ENCODE measurements at regions not wholly inside any gene's neighbourhood (a gene's known extent, or its start where the extent isn't known, plus 50 kb on each side); places are given as distances from the start of the nearest gene placed in this dataset.
A peak's percentile ranks its signal among the peaks of the same experiment; 100 is the strongest.
"Not testable (repeated sequence)": the region's sequence is repeated elsewhere in the genome, so short reads cannot be mapped to it uniquely, and the experiment has no call there.

DNA sequence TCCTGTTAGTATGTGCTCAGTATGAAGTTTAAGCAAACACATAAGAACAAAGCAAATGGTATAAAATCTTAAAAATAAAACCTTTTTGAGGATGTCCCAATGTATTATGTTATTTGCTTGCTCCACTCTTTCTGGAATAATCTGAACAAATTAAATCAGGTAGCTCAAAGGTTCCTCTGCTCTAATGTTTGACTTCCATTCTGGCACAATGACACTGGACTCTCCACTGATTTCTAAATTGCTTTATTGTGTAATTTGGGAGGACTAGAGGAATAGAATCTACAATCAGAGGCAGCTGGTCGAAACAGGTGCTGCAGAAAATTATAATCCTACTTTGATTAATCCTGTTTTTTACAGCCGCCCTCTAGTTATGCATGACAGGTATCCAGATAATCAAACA, 523.7 kb upstream of the FOXG1 start:
- DNase-seq (ENCODE audit: low read depth): no peak

DNA sequence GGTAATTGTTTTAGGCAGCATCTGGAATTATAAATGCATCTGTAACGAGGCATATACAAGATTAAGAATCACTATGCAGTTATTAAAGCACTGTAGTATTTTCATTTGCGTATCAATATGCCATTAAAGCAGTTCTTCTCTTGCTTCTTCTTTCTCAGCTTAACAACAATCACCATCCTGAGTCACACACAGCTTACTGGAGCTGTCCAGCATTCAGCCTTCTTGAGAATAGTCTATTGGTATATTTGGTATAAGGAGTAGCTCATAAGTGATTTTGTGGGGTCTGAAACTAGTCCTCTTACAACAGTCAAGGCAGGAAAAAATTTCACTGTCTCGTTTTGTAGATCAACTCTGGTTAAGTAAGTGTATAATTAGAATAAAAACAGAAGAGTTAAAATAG, 523.0 kb upstream of the FOXG1 start:
- DNase-seq (ENCODE audit: low read depth): no peak

DNA sequence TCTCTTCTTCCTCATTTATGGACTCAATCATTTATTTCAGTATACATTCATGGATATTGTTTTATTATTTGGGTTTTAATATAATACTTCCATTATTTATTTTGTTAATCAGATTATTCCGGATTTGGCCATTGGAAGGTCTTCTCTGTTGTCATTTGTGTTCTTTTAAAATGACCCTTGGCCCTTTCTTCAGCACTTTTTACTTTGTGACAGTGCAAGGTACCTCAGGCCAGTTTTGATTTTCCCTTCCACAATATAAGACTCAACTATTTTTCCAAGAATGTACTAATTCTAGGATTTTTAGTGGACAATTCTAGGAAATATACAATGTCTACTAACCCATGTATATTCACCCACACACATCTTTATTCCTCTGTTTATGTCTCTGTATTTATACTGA, 521.4 kb upstream of the FOXG1 start:
- DNase-seq (ENCODE audit: low read depth): no peak

DNA sequence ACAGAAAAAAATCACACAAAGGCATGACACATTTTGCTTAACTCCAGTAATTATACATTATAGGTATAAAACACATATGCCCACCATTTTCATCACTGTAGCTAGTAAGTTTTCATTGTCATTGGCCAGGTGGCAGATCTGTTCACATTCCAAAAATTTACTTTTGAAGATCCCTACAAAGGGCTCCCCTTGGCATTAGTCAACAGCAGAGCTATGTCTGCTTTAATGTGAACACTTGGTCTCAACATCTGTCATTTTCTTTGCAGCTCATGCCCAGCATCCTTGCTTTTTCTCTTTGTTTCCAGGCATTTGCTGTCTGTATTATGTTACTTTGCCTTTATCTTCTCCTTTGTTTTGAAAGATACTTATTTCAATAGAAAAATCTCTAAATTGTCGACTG, 519.1 kb upstream of the FOXG1 start:
- DNase-seq (ENCODE audit: low read depth): no peak

DNA sequence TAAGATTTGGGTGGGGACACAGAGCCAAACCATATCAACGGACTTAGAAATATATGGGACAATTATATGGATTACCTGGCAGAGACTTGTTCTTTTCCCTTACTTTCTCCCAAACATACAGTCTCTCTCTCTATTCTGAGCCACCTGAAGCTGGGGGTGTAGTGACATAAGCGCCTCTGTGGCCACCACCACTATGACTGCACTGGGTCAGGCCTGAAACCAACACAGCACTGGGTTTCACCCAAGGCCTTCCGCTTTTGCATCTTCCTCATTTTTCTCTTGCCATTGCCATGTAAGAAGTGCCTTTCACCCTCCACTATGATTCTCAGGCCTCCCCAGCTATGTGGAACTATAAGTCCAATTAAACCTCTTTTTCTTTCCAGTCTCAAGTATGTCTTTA, 514.5 kb upstream of the FOXG1 start:
- not testable (repeated sequence) for DNase-seq (ENCODE audit: low read depth)

DNA sequence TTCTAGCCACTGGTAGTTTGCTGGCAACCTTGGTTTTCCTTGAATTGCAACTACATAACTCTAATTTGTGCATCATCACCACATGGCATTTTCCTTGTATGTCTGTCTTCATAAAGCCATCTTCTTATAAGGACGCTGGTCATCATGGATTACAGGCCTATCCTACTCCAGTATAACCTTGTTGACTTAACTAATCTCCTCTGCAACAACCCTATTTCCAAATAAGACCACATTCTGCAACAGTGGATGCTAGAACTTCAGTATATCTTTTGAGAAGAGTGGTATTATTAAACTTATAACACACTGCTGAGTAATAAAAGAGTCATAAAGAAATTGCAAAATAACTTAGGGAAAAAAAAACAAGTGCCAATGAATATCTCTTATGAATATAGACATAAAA, 511.8 kb upstream of the FOXG1 start:
- DNase-seq (ENCODE audit: low read depth): no peak

DNA sequence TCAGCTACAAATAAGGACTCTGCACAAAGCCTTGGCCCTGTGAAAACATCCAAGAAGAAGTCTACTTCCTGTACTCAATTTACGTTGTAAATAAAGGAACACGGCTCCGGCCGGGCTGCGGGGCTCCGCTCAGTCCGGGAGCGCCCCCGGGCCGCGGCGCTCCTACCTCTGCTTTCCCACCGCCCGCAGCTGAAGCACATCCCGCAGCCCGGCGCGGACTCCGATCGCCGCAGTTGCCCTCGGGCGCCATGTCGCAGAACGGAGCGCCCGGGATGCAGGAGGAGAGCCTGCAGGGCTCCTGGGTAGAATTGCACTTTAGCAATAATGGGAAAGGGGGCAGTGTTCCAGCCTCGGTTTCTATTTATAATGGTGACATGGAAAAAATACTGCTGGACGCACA, 502.3 kb upstream of the FOXG1 start:
- DNase-seq (ENCODE audit: low read depth): no peak

DNA sequence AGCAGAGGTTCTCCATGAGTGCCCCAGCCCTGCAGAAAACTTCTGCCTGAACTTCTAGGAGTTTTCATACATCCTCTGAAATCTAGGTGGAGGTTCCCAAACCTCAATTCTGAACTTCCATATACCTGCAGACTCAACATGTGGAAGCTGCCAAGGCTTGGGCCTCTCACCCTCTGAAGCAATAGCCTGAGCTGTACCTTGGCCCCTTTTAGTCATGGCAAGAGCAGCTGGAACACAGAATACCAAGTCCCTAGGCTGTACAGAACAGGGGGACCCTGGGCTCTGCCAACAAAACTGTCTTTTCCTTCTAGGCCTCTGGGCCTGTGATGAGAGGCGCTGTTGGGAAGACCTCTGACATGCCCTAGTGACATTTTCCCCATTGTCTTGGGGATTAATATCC, 494.3 kb upstream of the FOXG1 start:
- DNase-seq (ENCODE audit: low read depth): no peak

DNA sequence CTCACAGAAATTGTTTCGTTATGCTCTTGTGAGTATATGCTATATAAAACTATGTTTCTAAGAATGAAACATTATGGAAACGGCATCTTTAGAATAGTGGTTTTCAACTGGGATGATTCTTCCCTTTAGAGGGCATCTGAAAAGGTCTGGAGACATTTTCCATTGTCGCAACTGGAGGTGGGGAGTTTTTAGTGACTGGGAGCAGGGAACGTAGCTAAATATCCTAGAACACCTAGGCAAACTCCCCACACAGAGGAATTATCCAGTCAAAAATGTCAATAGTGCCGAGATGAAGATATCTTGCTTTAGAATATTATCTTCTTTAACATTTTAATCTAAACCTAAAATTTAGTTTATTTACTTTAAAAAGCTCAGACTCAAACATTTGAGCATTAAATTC, 486.1 kb upstream of the FOXG1 start:
- no peak for DNase-seq (ENCODE audit: low read depth)

DNA sequence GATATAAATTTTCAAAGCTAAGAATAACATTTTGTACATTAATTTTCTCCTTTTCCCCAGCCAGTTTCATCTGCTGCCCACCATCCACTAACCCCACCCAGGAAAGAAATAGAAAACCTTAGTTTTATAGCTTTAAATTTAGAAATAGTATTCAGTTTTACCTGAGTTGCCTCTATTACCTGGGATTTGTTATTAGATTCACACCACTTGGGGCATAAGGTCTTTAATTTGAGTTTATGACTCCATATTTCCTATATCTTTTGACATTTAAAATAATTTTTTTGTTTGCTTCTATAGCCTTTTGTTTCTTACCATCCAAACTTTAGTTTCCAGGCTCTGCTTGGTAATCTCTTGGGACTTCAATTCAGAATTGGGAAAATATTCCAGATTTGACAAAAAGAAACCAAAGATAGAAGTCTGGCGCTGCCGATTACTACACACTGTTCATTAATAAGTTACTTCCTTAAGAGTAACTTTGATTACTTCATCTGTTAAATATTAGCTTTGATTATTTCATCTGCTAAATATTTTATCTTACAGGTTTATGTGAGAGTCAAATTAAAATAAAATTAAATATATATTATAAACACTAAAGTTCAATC, 485.5 kb upstream of the FOXG1 start:
- peak; percentile 11 for DNase-seq (ENCODE audit: low read depth)

DNA sequence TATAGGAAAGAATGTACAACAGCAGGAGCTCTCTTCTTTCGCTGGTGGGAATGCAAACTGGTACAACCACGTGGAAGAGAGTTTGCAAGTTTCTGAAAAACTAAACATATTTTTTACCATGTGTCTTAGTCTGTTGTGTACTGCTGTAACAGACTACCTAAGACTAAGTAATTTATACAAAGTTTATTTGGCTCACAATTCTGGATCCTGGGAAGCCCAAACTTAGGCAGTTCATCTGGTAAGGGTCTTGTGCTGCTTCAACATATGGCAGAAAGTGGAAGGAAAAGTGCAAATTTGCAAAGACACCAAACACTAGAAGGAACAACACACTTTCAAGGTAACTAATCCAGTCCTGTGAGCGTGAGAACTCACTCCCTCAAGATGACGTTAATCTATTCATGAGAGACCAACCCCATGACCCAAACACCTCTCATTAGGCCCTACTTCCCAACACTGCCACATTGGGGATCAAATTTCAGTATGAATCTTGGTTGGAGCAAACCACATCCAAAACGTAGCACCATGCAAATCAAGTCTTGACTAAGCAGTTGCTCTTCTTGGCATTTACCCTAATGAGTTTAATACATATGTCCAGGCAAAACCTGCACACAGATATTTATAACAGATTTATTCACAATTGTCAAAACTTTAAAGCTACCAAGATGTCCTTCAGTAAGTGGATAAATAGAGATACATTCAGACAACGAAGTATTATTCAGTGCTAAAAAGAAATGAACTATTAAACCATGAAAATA, 481.9 kb upstream of the FOXG1 start:
- no peak for DNase-seq (ENCODE audit: low read depth)

DNA sequence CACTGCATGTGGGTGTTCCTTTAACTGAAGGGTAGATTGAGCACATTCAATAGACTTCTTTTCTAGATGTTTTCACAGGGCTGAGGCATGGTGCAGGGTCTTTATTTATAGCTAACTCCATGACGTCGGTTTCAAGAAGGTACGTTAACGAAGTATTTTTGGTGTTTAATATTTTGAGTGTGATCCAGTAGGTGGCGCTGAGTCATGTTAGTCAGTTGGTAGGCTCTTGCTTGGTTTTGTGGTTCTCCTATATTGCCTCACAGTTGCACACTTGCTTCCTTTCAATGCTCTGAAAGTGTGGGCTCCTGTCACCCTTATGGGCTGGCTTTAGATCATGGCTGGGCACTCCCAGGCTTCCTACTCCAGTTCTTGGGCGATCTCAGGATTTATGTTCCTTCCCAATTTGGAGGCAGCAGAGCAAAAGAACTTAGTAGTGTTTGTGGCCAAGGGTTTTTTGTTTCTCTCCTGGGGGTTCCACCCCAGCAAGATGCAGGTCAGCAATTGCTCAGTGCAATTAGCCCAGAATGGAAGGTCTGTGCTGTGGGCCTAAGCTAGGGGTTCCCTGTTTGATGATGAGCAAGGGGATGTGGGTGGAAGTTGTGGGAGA, 471.6 kb upstream of the FOXG1 start:
- peak; percentile 3 for DNase-seq (ENCODE audit: low read depth)

DNA sequence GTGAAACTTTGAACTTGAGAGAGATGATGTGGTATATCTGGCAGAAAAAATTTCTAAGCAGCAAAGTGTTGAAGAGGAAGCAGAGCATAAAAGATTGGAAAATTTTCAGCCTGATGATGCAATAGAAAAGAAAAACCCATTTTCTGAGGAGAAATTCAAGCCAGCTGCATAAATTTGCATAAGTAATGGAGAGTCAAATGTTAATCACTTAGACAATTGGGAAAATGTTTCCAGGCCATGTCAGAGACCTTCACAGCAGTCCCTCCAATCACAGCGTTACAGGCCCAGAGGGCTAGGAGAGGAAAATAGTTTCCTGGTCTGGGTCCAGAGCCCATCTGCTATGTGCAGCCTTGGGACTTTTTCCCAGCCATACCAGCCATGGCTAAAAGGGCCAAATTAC, 469.0 kb upstream of the FOXG1 start:
- no peak for DNase-seq (ENCODE audit: low read depth)

DNA sequence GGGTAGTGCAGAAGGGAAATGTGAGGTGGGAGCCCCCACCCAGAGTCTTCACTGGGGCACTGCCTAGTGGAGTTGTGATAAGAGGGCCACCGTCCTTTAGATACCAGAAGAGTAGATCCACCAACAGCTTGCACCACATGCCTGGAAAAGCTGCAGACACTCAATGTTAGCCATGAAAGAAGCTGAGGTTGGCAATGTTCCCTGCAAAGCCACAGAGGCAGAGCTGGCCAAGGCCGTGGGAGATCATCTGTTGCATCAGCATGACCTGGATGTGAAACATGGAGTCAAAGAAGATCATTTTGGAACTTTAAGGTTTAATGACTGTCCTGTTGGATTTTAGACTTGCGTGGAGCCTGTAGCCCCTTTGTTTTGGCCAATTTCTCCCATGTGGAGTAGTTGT, 468.4 kb upstream of the FOXG1 start:
- no peak for DNase-seq (ENCODE audit: low read depth)

DNA sequence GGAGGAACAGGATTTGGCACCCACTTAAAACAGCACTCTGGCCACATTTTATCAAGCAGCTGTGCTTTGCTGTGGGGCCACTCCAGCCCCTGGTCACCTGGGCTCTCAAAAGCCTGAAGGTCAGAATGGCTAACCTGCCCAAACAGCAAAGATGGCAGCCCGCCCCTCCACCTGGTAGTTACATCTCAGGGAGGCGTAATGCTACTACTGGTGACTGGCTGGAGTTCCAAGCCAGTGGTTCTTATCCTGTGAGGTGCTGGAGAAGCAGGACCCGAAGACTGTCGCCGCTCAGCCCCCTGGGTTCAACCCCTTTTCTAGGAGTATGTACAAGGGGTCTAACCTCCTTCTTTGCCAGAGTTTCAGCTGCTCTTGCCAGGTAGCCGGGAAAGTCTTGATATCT, 467.4 kb upstream of the FOXG1 start:
- no peak for DNase-seq (ENCODE audit: low read depth)

DNA sequence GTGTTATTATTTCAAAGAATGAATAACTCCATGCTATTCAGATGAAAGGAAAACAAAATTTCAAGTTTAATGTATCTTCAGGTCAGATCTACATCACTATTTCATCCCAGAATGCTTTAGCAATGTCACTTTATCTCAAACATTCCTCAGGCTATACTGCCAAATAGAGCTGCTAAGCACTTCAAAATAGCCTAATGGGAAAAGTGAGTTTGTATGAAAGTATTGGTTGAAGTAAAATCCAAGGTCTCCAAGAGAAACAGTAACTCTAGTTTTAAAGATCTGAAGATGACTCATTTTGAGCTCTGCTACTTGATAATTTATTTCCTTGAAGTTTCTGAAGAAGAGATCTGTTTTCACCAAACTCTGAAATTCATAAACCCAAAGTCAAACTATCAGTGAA, 466.2 kb upstream of the FOXG1 start:
- DNase-seq (ENCODE audit: low read depth): no peak

DNA sequence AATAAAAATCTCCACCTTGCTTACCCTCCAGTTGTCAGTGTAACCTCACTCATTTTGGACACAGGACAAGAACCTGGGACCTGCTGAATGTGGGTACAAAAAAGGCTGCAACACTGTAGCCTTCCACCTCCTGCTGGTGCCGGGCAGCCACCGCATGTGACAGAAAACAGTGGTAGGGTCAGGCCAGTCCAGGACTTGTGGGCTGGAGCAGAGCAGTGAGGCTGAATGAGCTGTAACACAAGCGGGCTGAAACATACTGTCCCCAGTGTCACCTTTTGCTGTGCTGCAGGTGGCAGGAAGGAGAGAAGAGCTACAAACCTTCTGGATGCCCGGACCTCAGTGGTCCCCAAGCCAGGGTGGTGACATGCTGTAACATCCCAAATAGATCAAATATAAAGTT, 465.4 kb upstream of the FOXG1 start:
- no peak for DNase-seq (ENCODE audit: low read depth)

DNA sequence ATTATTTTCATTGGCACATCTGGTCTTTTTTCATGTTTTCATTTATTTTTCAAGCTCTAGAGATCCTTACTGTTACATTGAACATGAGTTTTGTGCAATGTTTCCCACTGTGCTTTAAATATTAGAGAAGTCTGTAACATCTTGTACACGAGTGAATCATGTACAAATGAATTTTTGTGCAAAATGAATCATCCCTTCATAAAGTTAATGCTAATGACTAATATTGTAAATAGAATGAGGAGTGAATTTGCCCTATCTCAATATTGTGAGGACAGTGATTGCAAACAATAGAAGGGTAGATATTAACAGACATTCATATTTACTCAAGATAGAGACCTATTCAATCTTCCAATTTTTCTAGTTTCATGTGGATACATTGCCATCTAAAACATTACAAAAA, 463.3 kb upstream of the FOXG1 start:
- DNase-seq (ENCODE audit: low read depth): no peak

DNA sequence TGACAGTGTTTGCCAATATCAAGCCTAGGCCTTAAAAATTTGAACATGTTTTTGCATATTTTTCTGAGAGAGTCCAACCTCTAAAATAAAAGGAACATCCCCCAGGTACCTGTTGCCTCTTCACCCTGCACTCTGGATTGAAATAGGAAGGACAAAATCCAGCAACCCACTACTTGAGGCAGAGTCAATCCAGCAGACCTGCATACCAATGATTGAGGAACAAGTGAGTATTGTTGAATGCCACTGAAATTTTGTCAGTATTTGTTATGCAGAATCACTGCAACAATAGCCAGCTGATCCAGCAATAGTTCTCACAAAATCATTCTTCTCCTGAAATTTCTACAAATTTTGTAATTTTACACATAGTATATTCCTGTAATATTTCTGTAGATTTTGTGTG, 460.6 kb upstream of the FOXG1 start:
- DNase-seq (ENCODE audit: low read depth): no peak

DNA sequence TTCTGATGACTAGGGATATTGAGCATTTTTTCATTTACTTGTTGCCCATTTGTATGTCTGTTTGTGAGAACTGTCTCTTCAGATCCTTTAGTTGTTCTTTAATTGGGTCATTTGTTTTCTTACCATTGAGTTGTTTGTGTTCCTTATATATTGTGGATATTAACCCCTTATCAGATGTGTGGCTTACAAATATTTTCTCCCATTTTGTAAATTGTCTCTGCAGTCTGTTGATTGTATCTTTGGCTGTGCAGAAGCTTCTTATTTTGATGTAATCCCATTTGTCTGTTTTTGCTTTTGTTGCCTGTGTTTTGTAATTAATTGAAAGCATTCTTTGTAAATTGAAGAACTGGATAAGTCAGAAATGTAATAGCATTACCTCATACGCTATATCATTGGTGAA, 459.1 kb upstream of the FOXG1 start:
- DNase-seq (ENCODE audit: low read depth): no peak

DNA sequence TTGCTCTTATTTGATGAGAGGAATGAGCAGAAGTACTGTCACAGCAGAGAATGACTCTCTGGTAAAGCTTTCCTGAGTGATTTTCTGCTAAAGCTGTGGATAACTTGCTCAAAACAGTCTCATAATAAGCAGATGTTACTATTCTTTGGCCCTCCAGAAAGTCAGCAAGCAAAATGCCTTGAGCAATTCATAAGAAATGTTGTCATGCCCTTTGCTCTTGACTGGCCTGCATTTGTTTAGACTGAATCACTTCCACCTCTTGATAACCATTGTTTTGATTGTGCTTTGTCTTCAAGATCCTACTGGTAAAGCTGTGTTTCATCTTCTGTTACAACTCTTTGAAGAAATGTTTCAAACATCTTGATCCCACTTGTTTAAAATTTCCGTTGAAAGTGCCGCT, 457.9 kb upstream of the FOXG1 start:
- DNase-seq (ENCODE audit: low read depth): peak; percentile 47

DNA sequence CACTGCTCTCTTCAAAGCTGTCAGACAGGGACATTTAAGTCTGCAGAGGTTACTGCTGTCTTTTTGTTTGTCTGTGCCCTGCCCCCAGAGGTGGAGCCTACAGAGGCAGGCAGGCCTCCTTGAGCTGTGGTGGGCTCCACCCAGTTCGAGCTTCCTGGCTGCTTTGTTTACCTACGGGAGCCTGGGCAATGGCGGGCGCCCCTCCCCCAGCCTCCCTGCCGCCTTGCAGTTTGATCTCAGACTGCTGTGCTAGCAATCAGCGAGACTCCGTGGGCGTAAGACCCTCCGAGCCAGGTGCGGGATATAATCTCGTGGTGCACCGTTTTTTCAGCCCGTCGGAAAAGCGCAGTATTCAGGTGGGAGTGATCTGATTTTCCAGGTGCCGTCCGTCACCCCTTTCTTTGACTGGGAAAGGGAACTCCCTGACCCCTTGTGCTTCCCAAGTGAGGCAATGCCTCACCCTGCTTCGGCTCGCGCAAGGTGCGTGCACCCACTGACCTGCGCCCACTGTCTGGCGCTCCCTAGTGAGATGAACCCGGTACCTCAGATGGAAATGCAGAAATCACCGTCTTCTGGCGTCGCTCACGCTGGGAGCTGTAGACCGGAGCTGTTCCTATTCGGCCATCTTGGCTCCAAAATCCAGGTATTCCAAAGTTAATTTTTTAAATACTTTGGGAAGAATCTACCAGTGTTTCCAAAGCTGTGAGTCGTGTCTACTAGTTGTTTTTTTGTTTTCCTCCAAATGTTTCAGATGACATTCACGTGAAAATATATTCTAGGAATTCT, 448.5 kb upstream of the FOXG1 start:
- DNase-seq (ENCODE audit: low read depth): not testable (repeated sequence)

Measured in renal cortical epithelial cell (primary cell).